Islet precursor cell (in vitro differentiated cells): ENCODE measurements at regions not wholly inside any gene's neighbourhood (a gene's known extent, or its start where the extent isn't known, plus 50 kb on each side); places are given as distances from the start of the nearest gene placed in this dataset.

ENCODE experiments used
- DNase-seq: peaks from one replicate; pipeline ENCODE4 v3.0.0-alpha.2; 2018

GRCh38 chr16:64892835-64893785 is 228.8 kb downstream of the CDH11 start:
- no peak for DNase-seq

DNA sequence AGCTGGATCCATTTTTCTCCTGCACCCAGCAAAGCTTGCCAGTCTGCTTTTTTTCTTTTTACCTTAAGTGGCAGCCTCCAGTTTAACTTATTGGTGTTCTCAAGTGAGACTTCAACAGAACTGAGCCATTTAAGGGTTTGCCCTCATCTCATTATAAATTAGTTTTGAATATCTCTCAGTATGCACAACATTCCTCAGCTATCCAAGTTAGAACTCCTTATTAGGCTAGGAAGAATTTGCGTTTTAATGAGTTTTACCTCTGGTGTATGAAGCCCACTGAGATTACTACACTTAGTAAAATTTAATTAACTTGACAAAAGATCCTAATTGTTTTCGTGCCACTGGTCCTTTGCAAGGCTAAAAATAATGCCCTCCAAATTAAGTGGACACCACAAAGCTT is 232.4 kb downstream of the CDH11 start:
- DNase-seq: no peak

DNA sequence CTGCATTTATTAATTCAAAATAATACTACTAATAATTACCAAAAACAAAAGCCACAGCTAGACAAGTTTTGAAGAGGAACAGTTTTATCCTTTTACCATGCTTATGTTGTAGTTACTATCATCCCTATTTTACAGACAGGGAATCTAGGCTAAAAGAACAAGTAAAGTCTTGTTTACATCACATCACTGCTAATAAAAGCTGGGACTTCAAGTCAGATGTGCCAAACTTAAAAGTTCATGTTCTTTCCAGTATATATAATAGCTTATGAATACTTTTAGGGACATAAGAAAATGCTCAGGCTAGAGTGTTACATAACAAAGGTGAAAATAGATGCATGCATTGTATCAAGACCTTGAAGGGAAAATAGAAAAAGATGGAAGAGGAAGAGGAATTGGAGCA is 234.2 kb downstream of the CDH11 start:
- DNase-seq: no peak

GRCh38 chr16:64882078-64882784 is 239.6 kb downstream of the CDH11 start:
- no peak for DNase-seq

GRCh38 chr16:64880994-64881393 is 240.9 kb downstream of the CDH11 start:
- no peak for DNase-seq

- no peak for DNase-seq
These were observed 241.9 kb downstream of the CDH11 start for GRCh38 chr16:64880006-64880405.

- no peak for DNase-seq
These were observed 242.9 kb downstream of the CDH11 start for GRCh38 chr16:64878940-64879339.

DNA sequence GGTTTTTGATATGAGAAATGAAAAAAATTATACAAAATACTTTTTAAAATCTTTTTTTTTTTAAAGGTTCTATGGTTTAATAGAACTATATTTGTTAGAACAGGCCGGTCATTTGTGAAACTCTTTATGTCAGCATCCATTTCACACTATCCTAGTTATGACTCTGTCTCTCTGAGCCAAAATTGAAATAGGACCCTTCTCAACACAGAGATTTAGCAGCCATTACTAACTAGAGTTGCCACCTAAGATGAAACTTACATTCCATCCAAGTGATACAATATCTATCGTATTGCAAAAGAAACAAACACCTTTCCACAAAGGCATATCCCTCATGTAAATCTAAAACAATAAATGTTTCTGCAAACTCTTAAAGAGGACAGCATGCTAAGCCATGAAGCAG is 249.8 kb downstream of the CDH11 start:
- no peak for DNase-seq

GRCh38 chr16:64870859-64871258 is 251.0 kb downstream of the CDH11 start:
- DNase-seq: no peak

DNA sequence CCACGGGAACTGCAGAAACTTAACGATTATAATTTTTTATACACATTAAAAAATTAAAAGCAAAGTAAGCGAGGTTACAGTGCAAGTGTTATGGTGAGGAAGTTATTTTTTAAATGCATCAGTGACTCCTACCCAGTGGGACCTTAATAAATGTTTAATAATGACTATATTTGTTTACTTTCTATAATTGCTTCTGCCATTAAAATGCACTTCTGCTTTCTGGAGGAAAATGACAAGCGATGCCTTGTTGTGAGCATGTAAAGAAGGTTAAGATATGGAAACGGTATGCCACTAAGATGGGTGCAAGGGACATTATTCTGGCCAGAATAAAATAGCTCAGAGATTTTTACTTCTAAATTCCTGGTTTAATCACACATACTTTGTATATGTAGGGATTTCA is 252.1 kb downstream of the CDH11 start:
- DNase-seq: no peak

DNA sequence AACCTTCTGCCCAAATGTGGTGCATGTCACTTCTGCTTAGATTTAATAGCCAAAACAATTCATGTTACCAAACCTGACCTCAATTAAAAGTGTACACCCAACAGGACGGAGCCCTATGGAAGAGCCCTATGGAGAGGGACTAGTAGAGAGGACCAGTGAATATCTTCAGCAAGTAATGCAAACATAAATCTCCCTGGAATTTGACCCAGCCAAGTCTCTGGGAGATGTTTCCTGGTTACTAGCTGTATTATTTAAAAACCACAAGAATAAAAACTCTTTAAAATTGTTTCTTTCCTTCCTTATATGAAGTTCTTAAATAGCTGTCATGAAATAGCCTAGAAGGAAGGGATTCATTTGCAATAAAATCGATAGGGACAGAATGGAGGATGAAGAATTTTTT is 255.8 kb downstream of the CDH11 start:
- no peak for DNase-seq

DNA sequence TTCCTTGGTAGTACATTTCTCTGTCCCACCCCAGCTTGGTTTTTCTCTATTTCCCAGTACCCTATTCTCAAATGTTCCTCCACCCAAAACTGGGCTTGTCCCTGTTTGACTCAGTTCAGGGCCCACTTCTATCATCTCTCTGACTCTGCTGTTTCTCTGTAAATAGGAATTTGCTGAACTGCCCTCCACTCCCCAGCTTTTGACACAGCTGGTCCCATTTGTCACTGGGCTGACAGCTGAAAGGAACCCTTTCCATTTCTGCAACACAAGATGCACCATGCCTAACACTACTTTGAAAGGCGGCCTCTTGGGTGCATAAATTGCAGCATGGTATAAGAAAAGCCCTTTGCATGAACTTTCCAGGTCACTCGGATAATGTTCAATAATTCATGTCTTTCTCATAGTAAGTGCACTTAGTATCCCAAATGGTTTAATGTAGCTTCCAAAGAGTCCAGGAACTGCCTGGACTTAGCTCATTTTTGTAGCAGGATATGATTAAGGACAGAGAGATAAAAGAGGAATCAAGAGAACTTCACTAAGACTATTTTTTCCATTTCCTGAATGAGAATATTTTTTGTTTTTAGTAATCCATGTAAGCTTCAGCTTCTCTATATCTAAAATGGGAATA is 256.7 kb downstream of the CDH11 start:
- DNase-seq: no peak

GRCh38 chr16:64864232-64864809 is 257.5 kb downstream of the CDH11 start:
- peak; percentile 67 for DNase-seq

DNA sequence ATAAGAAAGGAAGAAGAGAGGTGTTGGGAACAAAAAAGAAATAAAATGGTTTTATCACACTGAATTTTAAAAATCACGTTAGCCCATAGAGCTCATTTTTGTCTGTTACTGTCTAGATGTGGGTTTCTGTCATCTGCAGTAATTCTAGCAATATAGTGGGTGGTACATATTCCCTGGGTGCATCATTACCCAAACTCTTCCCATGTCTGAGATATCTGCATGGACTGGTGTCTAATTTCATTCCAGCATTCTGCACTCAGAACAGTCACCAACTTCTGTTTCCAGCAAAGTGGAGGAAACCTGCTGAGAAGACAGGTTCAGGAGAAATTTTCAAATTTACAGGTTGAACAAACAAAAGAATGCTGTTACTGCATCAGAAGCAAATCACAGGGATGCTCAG is 263.8 kb downstream of the CDH11 start:
- DNase-seq: no peak

GRCh38 chr16:64857411-64857810 is 264.5 kb downstream of the CDH11 start:
- no peak for DNase-seq

DNA sequence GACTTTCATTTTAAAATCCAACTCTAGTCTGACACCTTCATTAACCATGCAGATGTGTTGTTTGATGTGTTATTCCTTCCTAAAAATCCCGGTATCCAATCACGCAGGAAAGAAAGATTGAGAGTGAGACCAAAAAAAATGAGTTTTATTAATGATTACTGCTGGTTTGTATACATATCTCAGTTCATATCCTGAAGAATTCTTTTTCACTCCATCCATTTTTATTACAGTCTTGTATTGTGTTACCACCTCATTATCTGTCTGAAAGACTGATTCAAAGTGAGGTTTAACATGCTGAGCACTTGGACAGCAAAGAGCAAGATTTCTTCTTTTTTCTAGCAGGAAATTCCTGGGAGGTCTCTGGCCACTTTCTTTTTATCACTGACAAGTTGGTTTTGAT is 268.3 kb downstream of the CDH11 start:
- no peak for DNase-seq

- DNase-seq: no peak
These were observed 274.9 kb downstream of the CDH11 start for GRCh38 chr16:64846966-64847365.

DNA sequence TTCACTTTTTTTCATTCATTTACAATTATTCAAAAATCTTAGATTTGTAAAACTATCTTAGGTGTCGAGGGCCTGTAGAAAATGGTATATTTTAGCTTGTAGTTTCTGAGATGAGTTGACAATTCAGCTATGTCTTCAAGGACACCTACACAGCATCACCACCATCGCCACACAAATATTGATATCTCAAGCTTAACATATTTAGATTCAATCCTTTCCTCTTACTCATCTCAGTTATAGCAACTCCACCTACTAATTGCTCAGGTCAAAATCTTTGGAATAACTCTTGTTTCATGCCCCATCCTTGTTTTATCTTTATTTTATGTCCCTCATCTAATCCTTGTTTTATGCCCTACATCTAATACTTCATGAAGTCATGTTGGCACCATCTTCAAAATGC is 276.8 kb downstream of the CDH11 start:
- DNase-seq: no peak

- DNase-seq: no peak
These were observed 280.4 kb downstream of the CDH11 start for GRCh38 chr16:64841482-64841881.

GRCh38 chr16:64841071-64841470 is 280.8 kb downstream of the CDH11 start:
- no peak for DNase-seq

DNA sequence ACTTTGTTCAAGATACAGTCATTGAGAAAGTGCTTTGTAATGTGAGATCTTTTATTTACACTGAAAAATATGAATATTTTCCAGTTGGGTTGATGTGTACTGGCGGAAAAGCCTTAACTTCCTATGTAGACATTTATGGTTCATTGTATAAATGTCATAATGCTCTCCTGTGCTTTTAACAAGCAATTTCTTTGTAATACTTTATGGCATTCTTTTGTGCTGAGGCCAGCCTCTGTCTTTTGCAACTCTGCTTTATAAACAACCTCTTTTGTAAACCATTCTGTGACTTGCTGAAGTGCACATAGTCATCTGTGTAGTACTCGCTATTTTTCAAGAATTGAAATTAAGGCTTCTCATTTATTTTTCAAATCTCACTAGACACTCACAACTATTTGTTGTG is 291.2 kb downstream of the CDH11 start:
- no peak for DNase-seq

GRCh38 chr16:64829678-64830077 is 292.2 kb downstream of the CDH11 start:
- no peak for DNase-seq

DNA sequence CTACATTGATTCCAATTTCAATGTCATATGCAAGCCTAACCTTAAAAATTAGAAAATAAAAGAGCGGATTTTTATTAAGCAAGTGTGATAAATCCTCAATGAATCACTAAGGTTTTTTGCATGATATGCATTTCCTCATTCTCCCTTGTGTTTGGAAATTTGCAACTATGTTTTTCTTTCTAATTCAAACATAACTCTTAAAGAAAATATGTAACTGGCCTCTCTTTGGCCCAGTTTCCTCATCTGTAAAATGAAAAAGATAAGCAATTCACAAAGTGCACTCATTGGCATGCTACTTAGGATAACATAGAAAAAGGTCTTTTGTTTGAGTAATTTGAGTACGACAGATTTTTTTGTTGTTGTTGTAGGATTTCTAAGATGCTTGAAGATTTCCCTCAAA is 295.5 kb downstream of the CDH11 start:
- DNase-seq: no peak
